ENCODE measurements at regions not wholly inside any gene's neighbourhood (a gene's known extent, or its start where the extent isn't known, plus 50 kb on each side); places are given as distances from the start of the nearest gene placed in this dataset.

- DNase-seq = no peak
Measured at GRCh38 chr2:145184741-145185651, 665.1 kb upstream of the ZEB2 start.

- DNase-seq = no peak
Measured at GRCh38 chr2:145169285-145169684, 649.4 kb upstream of the ZEB2 start.

DNA sequence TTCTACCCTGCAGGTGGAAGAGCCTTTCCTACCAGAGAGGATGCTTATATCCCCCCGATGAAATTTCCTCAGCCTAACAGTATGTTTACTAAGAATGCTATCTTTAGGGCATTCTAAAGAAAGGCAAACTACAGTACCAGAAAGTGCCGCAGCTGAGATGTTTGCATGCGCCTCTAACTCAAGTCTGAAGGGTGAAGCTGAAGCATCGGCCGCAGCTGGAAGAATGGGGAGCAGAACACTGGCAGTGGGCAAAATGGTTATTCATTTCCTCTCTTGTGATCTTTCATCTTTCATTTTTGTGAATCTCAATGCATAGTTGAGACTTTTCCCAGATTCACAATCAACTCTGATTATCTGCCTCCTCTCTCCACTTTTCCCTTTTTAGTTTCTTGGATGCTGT lies 648.2 kb upstream of the ZEB2 start:
- no peak for DNase-seq

GRCh38 chr2:145166731-145167302 lies 646.9 kb upstream of the ZEB2 start:
- DNase-seq = no peak

- DNase-seq = no peak
Measured at GRCh38 chr2:145161656-145162055, 641.7 kb upstream of the ZEB2 start.

DNA sequence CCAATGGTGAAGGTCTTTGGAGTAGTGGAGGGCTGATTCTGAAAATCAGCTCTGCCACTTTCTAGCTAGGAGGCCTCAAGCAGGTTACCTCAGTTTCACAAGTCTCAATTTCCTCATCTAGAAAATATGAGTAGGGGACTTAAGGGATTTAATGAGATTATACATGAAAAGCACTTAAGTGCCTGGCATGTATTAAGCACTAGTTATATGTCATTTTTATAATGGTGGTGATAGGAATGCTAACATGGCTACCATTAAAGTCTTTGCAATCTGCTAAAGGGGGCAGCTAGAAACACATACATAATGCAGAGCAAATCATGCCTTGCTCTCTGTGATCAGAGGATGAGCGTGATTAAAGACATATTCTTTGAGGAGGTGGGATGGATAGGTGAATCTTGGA lies 640.9 kb upstream of the ZEB2 start:
- no peak for DNase-seq

DNA sequence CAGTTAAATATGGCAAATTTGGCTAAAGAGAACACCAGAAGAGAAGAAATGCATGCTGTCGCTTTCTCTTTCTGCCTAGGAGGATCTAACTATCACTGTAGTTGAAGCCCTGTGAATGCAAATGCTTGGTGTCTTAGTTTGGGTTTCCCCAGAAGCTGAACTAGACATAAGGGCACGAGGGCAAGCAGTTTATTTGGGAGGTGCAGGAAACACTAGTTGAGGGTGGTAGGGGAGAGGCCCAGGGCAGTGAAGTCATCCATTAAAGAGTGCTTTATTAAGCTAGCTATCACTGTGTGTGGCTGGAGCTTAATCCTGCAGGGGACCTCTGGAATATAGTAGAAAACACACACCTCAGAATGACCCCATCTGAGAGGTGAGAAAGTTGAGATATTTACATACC lies 639.8 kb upstream of the ZEB2 start:
- DNase-seq = no peak

DNA sequence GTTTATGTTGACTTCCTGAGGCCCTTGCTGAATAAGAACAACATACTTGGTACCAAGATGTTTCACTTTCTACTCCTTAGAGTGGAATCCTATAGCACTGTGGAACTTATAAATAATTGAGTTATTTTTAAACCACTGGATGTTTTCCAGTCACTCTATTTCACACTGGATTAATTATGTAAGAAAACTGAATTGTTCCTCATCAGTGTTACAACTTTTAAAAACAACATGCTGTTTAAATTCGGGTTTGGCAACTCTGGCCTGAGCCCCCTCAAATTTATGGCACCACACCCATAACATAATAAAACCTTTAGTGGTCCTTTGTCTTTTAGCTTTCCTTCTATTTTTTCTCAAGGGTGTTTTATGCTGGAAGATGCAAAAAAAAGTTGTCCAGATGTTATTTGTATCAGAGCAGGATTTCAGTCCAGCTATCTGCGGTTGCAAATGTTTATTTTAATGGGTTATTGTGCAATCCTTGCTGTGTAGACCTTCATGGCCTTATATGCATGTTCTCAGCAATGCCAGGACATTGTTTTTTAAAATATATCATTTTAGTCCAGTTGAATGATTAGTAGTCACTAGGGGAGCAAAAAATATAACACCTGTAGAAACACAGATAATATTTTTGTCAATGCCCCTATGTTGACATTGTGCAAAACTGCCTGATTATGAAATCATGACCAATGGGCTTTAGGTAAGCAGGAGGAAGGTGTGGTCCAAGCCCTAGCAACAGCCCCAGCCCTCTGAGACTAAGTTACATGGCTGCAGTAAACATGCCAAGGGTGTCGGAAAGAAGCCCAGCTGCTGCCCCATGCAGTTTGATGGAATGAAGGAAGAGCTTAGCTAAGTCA lies 638.0 kb upstream of the ZEB2 start:
- no peak for DNase-seq

GRCh38 chr2:145157036-145157675 lies 637.2 kb upstream of the ZEB2 start:
- DNase-seq = no peak

- no peak for DNase-seq
Measured at GRCh38 chr2:145156199-145156598, 636.3 kb upstream of the ZEB2 start.

GRCh38 chr2:145155196-145155595 lies 635.3 kb upstream of the ZEB2 start:
- no peak for DNase-seq

DNA sequence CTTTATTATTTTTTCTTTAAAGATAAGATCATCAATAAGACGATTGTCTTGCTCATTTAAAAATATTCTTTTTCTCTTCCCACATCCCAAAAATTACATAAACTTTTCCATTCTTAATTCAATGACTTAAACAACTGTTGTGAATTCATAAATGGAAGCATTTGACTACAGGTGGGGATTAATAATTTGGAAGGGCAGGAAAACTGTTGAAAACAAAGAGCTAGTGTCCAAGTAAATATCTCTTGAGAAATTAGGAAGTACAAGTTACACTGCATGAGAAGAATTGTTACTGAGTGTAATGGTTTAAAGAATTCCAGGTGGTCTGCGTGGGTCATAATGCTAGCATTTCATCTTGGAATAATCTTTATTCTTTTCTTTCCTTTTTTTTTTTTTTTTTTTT lies 634.8 kb upstream of the ZEB2 start:
- no peak for DNase-seq

DNA sequence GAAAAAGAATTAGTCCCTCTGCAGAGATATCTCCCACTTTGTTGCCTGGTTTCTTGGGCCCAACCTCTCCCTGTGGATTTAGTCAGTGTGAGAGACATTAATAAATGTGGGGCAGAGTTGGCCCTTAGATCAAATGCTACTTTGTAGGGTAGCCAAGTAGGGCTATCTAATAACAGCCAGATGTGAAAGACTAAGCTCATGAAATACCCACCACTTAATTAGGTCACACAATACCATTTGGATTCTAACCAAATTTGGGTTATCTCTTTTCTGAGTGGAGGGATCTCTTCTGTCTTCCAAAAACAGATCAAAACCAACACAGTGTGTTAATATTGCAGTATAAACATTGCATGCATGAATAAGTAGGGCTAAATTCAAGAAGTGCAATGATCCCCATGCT lies 626.8 kb upstream of the ZEB2 start:
- no peak for DNase-seq

DNA sequence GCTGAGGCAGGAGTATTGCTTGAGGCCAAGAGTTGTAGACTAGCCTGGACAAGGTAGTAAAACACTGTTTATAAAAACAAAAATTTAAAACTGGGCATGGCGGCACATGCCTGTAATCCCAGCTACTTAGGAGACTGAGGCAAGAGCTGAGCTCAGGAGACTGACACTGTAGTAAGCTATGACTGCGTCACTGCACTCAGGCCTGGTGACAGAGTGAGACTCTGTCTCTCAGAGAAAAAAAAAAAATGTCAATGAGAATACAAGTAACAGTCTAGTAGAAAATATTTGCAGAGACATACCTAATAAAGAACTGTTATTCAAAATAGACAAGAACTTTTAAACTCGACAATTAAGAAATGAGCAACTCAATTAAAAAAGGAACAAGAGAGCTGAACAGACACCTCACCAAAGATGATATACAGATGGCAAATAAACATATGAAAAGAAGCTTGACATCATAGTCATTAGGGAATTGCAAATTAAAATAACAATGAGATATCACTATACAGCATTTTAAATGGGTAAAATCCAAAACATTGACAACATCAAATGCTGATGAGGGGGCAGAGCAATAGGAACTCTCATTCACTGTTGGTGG lies 624.3 kb upstream of the ZEB2 start:
- no peak for DNase-seq

DNA sequence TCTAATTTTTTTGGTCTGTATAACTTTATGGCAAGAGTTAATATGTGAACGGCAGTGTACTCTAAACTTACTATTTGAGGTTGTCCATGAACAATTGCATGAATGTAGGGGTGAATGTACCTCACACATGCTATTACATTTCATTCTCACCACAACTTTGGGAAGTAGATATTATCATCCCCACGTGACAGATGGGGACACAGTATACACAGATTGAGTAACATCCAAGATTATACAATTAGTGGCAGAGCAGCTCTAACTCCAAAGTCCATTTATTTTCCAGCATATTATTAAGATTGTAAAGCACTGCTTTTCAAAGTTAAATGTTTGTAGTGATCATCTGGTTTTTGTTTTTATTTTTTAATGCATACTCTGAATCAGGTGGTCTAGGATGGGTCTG lies 622.1 kb upstream of the ZEB2 start:
- DNase-seq = no peak

DNA sequence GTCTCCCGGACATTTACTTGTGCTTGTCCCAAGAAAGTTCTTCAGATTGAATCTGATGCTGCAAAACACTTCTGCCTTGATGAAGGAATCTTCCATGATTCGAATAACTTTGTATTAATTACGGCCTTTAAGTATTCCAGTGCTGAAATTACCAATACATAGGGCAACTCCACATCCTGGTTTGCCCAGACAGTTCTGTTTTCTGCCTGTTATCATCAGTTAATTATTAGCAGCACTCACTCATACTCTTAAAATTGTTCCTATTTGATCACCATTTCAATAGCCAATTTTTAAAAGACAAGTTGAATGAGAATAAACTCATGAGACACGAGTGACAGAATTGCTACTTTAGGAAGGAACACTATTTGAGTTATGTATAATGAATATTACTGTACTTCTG lies 620.7 kb upstream of the ZEB2 start:
- no peak for DNase-seq

GRCh38 chr2:145138626-145139025 lies 618.7 kb upstream of the ZEB2 start:
- no peak for DNase-seq

DNA sequence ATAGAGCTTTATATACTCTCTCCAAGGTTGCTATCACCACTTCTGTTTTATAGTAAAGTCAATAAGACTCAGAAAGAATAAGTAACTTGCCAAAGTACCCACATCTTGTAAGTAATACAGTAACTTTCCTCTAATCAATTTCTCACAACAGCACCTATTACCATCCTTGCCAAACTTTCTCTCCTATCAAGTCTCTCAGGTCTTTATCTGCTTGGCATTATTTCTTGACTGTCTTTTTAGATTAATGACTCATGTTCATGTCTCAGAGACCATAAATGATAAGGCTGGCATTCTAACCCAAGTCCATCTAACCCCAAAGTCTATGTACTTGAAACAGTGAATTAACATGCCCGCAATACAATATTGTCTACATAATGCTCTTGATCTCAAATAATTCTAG lies 618.0 kb upstream of the ZEB2 start:
- DNase-seq = no peak

DNA sequence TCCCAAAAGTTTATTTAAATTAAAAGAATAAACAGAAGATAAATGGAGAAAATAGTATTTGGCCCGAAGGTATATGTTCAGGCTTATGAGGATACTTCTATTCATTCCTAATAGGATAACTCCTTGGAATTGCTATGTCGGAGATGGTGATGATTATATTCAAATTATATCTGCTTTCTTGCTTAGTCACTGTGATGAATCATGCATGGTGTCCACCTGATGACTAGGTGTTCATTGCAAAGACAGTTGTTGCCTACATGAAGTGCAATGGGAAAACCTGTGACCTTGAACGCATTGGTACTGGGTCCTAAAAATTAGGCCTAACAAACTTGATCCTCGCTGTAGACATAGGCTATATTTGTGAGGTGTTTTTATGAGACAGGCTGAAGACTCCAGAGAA lies 617.3 kb upstream of the ZEB2 start:
- no peak for DNase-seq

DNA sequence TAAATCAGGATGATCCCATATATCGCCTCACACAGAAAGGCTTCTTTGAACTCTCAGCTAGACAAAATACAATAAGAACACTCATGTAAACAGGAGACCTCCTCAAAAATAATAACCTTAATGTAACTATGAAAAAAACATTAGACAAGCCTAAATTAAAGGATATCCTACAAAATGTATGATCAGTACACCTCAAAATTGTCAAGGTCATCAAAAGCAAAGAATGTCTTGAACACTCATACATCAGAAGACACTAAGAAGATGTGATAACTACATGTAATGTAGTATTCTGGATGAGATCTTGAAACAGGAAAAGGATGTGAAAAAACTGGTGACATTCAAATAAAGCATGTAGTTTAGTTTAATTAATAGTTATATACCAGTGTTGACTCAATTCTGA lies 616.8 kb upstream of the ZEB2 start:
- DNase-seq = no peak

DNA sequence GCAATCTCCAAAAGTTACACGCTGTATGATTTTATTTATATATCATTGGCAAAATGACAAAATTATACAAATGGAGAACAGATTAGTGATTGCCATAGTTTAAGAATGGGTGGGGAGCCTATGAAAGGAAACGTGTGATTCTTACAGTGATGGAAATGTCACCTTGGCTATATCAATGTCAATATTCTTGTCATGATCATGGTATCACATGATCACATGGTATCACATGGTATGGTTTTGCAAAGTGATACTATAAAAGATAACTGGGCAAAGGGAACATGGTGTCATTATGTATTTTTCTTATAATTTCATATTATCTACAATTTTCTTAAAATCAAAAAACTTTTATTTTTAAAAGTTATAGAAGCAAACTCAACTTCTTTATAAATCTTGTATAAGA lies 606.2 kb upstream of the ZEB2 start:
- no peak for DNase-seq

DNA sequence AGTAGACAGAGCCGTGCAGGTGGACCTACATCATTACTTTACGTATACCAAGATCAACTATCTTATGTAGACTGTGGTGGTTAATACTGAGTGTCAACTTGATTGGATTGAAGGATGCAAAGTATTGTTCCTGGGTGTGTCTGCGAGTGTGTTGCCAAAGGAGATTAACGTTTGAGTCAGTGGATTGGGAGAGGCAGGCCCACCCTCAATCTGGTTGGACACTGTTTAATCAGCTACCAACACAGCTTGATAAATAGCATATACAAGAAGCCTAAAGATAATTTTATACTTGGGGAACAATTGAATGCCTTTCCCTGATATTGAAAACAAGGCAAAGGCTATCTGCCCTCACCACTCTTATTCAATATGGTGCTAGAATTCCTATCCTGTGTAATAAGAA lies 604.2 kb upstream of the ZEB2 start:
- DNase-seq = no peak

- DNase-seq = no peak
Measured at GRCh38 chr2:145123606-145124005, 603.7 kb upstream of the ZEB2 start.
